HepG2 (cell line): ENCODE measurements at regions not wholly inside any gene's neighbourhood (a gene's known extent, or its start where the extent isn't known, plus 50 kb on each side); places are given as distances from the start of the nearest gene placed in this dataset.

ENCODE experiments used
- CTCF ChIP-seq: sonication (generic); formaldehyde crosslinking; IDR thresholded peaks from 2 replicates; pipeline ENCODE4 v1.5.0; 2020; ENCODE audit warnings: mild to moderate bottlenecking, missing genetic modification reagents, moderate library complexity
- JUND ChIP-seq: sonication (generic); formaldehyde crosslinking; IDR thresholded peaks from 2 replicates; pipeline ENCODE4 v1.8.0; 2022; ENCODE audit warnings: mild to moderate bottlenecking, missing genetic modification reagents
- MEIS2 ChIP-seq: sonication (generic); formaldehyde crosslinking; IDR thresholded peaks from 2 replicates; pipeline ENCODE4 v1.9.0; 2021; ENCODE audit warnings: mild to moderate bottlenecking, missing genetic modification reagents
- NFRKB ChIP-seq: fragments of 450-650 bp; IDR thresholded peaks from 2 replicates; pipeline ENCODE4 v1.6.1; 2017
- PHF20 ChIP-seq: sonication (generic); formaldehyde crosslinking; IDR thresholded peaks from 2 replicates; pipeline ENCODE4 v1.5.0; 2020; ENCODE audit warnings: mild to moderate bottlenecking, missing genetic modification reagents
- PRDM15 ChIP-seq: sonication (generic); formaldehyde crosslinking; IDR thresholded peaks from 2 replicates; pipeline ENCODE4 v1.4.0; 2020; ENCODE audit warnings: missing genetic modification reagents
- TEAD2 ChIP-seq: sonication (generic); formaldehyde crosslinking; IDR thresholded peaks from 2 replicates; pipeline ENCODE4 v1.9.0; 2021; ENCODE audit warnings: missing genetic modification reagents
- ZHX2 ChIP-seq, 2 experiments: sonication (generic) in 1 of 2; formaldehyde crosslinking in 1 of 2; IDR thresholded peaks; 2 replicates each; pipeline versions ENCODE4 v1.6.1 to v1.9.0; 2014 to 2022; ENCODE audit warnings: antibody characterized with exemption in 1 of 2, borderline replicate concordance in 1 of 2, inconsistent platforms in 1 of 2, low read depth in 1 of 2, missing genetic modification reagents in 1 of 2

GRCh38 chr6:66970373-66970772, 1263.3 kb upstream of the EYS start:
- no peak for TF ChIP-seq CTCF (CRISPR knock-in tag)
- TF ChIP-seq JUND (CRISPR knock-in tag) = no peak
- no peak for TF ChIP-seq PHF20 (CRISPR knock-in tag)
- no peak for TF ChIP-seq MEIS2
- TF ChIP-seq TEAD2 (CRISPR knock-in tag) = no peak
- no peak for TF ChIP-seq PRDM15 (CRISPR knock-in tag)
- no peak for TF ChIP-seq ZHX2 (IDR thresholded peaks at IDR 0.05; ENCODE audit: low read depth)
- TF ChIP-seq ZHX2 (CRISPR knock-in tag; IDR thresholded peaks at IDR 0.05; ENCODE audit: borderline replicate concordance) = no peak
- TF ChIP-seq NFRKB = no peak
